HepG2 (cell line): ENCODE measurements at regions not wholly inside any gene's neighbourhood (a gene's known extent, or its start where the extent isn't known, plus 50 kb on each side); places are given as distances from the start of the nearest gene placed in this dataset.

Experiments used
- ATAC-seq: fragments of 200-7000 bp; cut with Tn5 transposase; 3 replicates; pipeline ENCODE4 v1.9.1; 2020; ENCODE audit warnings: mild to moderate bottlenecking, moderate library complexity
- BruUV-seq: library from RNA; stranded (reverse); fragments of 400-500 nt; replicated peaks from 2 replicates; lab custom pipeline; 2021; lab: Mats Ljungman, UMichigan
- CTCF ChIA-PET: fragments of 300-600 bp; formaldehyde crosslinking; extraction: SDS; loops from one replicate; lab custom pipeline; 2021; ENCODE audit warnings: low total read pairs, inconsistent platforms, low intra/inter-chr PET ratio; lab: Yijun Ruan, JAX
- POLR2A ChIA-PET: fragments of 350-600 bp; sonication (Branson Sonifier 250); formaldehyde crosslinking; loops from one replicate; lab custom pipeline; 2020; ENCODE audit warnings: antibody characterized with exemption, inconsistent platforms; lab: Yijun Ruan, JAX
- DNase-seq: peaks from one replicate; pipeline ENCODE4 v3.0.0-alpha.2; 2015; ENCODE audit warnings: low spot score
- FAIRE-seq: peaks from 3 replicates; lab custom pipeline; 2011; peaks lifted over from hg19 to GRCh38; lab: Jason Lieb, UNC
- H2AFZ ChIP-seq: one replicate; pipeline ENCODE4 v1.6.1; 2011; ENCODE audit warnings: low read length, inconsistent platforms
- H3K27ac ChIP-seq: fragments of 300-600 bp; 3 replicates; pipeline ENCODE4 v1.8.0; 2011; ENCODE audit warnings: mixed run types, mild to moderate bottlenecking, mixed read lengths, low read length, inconsistent platforms; ENCODE audit not compliant: insufficient read depth; ENCODE audit errors: extremely low read length
- H3K27me3 ChIP-seq, 2 experiments: fragments of 200-600 bp in 1 of 2; 2 replicates in 1 of 2; 3 replicates in 1 of 2; pipeline versions ENCODE4 v1.6.0 to v1.8.0; 2011; ENCODE audit warnings: low read length in 2 of 2, mild to moderate bottlenecking in 2 of 2, moderate library complexity in 2 of 2, inconsistent platforms in 1 of 2; ENCODE audit not compliant: insufficient read depth in 2 of 2, control insufficient read depth in 1 of 2
- H3K36me3 ChIP-seq, 2 experiments: fragments of 200-600 bp in 1 of 2; replicated peaks in 1 of 2; 2 replicates in 1 of 2; 3 replicates in 1 of 2; pipeline versions ENCODE4 v1.5.1 to v1.8.0; 2011; ENCODE audit warnings: low read length in 2 of 2, inconsistent platforms in 1 of 2; ENCODE audit not compliant: insufficient read depth in 2 of 2, control insufficient read depth in 1 of 2
- H3K4me1 ChIP-seq: 2 replicates; pipeline ENCODE4 v1.5.1; 2012; ENCODE audit warnings: low read length, inconsistent platforms; ENCODE audit not compliant: insufficient read depth
- H3K4me2 ChIP-seq: 2 replicates; pipeline ENCODE4 v1.6.0; 2011; ENCODE audit warnings: low read depth, low read length, inconsistent platforms
- H3K4me3 ChIP-seq, 3 experiments: fragments of 200-600 bp in 1 of 3; sonication (generic), shearing (Covaris generic) in 1 of 3; replicated peaks in 1 of 3; 2 replicates each; pipeline ENCODE4 v1.5.1; 2011 to 2016; ENCODE audit warnings: low read length in 3 of 3, inconsistent platforms in 2 of 3, low read depth in 2 of 3, mild to moderate bottlenecking in 2 of 3, control low read depth in 1 of 3, mixed read lengths in 1 of 3; ENCODE audit not compliant: insufficient read depth in 1 of 3
- H3K79me2 ChIP-seq: one replicate; pipeline ENCODE4 v1.6.1; 2011; ENCODE audit warnings: low read length, inconsistent platforms; ENCODE audit not compliant: insufficient read depth
- H3K9ac ChIP-seq: 2 replicates; pipeline ENCODE4 v1.6.0; 2011; ENCODE audit warnings: mild to moderate bottlenecking, low read depth, low read length, inconsistent platforms; ENCODE audit not compliant: insufficient read depth
- H3K9me3 ChIP-seq: 2 replicates; pipeline ENCODE4 v1.5.1; 2012; ENCODE audit warnings: mild to moderate bottlenecking, low read length
- H4K20me1 ChIP-seq: 2 replicates; pipeline ENCODE4 v1.6.0; 2011; ENCODE audit warnings: inconsistent platforms, mild to moderate bottlenecking, low read length, moderate library complexity; ENCODE audit not compliant: insufficient read depth
- BORCS8-MEF2B ChIP-seq: sonication (generic); formaldehyde crosslinking; IDR thresholded peaks from 2 replicates; pipeline ENCODE4 v1.8.0; 2022; ENCODE audit warnings: mild to moderate bottlenecking, missing genetic modification reagents
- HCFC1 ChIP-seq: fragments of 150-350 bp; IDR thresholded peaks from 2 replicates; pipeline ENCODE4 v1.6.1; 2014; ENCODE audit warnings: low read depth, low read length
- JUNB ChIP-seq: sonication (generic); formaldehyde crosslinking; IDR thresholded peaks from 2 replicates; pipeline ENCODE4 v1.8.0; 2022; ENCODE audit warnings: missing genetic modification reagents, mild to moderate bottlenecking, borderline replicate concordance
- RAD51 ChIP-seq: fragments of 450-650 bp; IDR thresholded peaks from 2 replicates; pipeline ENCODE4 v1.6.1; 2016; ENCODE audit warnings: borderline replicate concordance
- RERE ChIP-seq: IDR thresholded peaks from 2 replicates; pipeline ENCODE4 v1.6.1; 2016; ENCODE audit warnings: low read depth, missing genetic modification reagents, missing compliant biosample characterization
- ZBTB1 ChIP-seq: sonication (generic); formaldehyde crosslinking; IDR thresholded peaks from 2 replicates; pipeline ENCODE4 v1.4.0; 2020; ENCODE audit warnings: missing genetic modification reagents, borderline replicate concordance
- ZBTB38 ChIP-seq: sonication (generic); formaldehyde crosslinking; IDR thresholded peaks from 2 replicates; pipeline ENCODE4 v1.5.1; 2020; ENCODE audit warnings: mild to moderate bottlenecking, missing genetic modification reagents
- ZNF121 ChIP-seq: sonication (generic); formaldehyde crosslinking; IDR thresholded peaks from 2 replicates; pipeline ENCODE4 v1.5.0; 2020; ENCODE audit warnings: mild to moderate bottlenecking, missing genetic modification reagents
- ZNF337 ChIP-seq: sonication (generic); formaldehyde crosslinking; IDR thresholded peaks from 2 replicates; pipeline ENCODE4 v1.5.1; 2020; ENCODE audit warnings: missing genetic modification reagents, low read depth, mild to moderate bottlenecking, borderline replicate concordance
- ZNF558 ChIP-seq: sonication (generic); formaldehyde crosslinking; IDR thresholded peaks from 2 replicates; pipeline ENCODE4 v1.9.0; 2022; ENCODE audit warnings: mild to moderate bottlenecking, missing genetic modification reagents, borderline replicate concordance
- WGBS: methylation state at CpG from one replicate; pipeline ENCODE4 v1.1.6; 2017; ENCODE audit warnings: low lambda C conversion rate; 5-methylcytosine and 5-hydroxymethylcytosine counted together
- in situ Hi-C: cut with HindIII; loops from 2 replicates; pipeline ENCODE4 v1.10.0; 2017; ENCODE audit warnings: low pct_unique_long_range_greater_than_20kb; ENCODE audit not compliant: extremely low pct_ligation_motif_present
- intact Hi-C: fragments of 100-400 bp; cut with micrococcal nuclease; formaldehyde crosslinking; loops from one replicate; pipeline ENCODE4 v1.10.0; 2022; ENCODE audit not compliant: unreplicated experiment
- TF ChIP-seq, protein P1 (sequence below): sonication (generic); formaldehyde crosslinking; IDR thresholded peaks from 2 replicates; pipeline ENCODE4 v1.5.0; 2020; ENCODE audit warnings: mild to moderate bottlenecking, missing genetic modification reagents
- TF ChIP-seq, protein P2 (sequence below): IDR thresholded peaks from 2 replicates; pipeline ENCODE4 v1.6.1; 2012; ENCODE audit warnings: inconsistent platforms

GRCh38 chr11:32034149-32034548, 56.7 kb upstream of the RCN1 start:
- WGBS, result 93% methylated on average over 1 of the region's 1 CpG
- no peaks in the 10 kb centered on the region for H4K20me1 ChIP-seq
- POLR2A ChIA-PET, result no interaction called here
- H3K4me3 ChIP-seq, result no peak overlapping the region
- no peaks in the 10 kb centered on the region for H3K36me3 ChIP-seq
- no peaks in the 10 kb centered on the region for H3K4me1 ChIP-seq
- intact Hi-C loops, result no loop called here
- no peak for TF ChIP-seq JUNB
- TF ChIP-seq, protein P1, sequence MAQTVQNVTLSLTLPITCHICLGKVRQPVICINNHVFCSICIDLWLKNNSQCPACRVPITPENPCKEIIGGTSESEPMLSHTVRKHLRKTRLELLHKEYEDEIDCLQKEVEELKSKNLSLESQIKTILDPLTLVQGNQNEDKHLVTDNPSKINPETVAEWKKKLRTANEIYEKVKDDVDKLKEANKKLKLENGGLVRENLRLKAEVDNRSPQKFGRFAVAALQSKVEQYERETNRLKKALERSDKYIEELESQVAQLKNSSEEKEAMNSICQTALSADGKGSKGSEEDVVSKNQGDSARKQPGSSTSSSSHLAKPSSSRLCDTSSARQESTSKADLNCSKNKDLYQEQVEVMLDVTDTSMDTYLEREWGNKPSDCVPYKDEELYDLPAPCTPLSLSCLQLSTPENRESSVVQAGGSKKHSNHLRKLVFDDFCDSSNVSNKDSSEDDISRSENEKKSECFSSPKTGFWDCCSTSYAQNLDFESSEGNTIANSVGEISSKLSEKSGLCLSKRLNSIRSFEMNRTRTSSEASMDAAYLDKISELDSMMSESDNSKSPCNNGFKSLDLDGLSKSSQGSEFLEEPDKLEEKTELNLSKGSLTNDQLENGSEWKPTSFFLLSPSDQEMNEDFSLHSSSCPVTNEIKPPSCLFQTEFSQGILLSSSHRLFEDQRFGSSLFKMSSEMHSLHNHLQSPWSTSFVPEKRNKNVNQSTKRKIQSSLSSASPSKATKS, result no peak
- no peak for TF ChIP-seq ZNF337 (CRISPR knock-in tag)
- no peak for TF ChIP-seq ZNF558 (CRISPR knock-in tag)
- TF ChIP-seq, all 625 proteins: peak for 0
- ATAC-seq, result no peak
- CTCF ChIA-PET, result no interaction called here
- Histone ChIP-seq H3K4me2 (no peak overlapping the region), H3K9ac (no peak overlapping the region), H3K27me3 (peaks cover 0 to 15% of the 10 kb centered on the region in 2 experiments; a peak in 3 of 5 replicates), H3K9me3 (no peaks in the 10 kb centered on the region), H2AFZ (no peak overlapping the region), H3K27ac (no peak overlapping the region), H3K79me2 (no peaks in the 10 kb centered on the region)
- FAIRE-seq, result no peak
- no TSS peak for BruUV-seq
- DNase-seq, result no peak
- in situ Hi-C loops, result no loop called here

DNA sequence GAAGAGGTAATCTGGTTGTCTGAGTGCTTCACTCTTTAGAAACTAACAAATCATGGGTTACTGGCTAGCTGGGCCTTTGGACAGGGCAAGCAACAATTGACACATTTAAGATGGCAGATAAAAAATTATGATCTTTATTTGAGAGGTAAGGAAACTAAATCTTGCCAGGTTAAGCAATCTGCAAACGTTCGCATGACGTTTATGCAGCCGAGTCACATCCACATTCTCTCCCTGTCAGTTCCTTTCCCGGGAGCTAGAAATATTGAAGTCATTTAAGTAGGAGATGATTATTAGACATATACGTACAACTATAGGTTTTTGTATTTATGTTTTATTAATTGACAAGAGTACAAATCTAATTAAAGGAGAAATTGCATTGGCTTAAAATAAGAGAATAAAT, 57.4 kb upstream of the RCN1 start:
- no peak overlapping the region for H3K4me2 ChIP-seq
- no peak overlapping the region for H3K4me3 ChIP-seq
- FAIRE-seq, result no peak
- H4K20me1 ChIP-seq, result no peaks in the 10 kb centered on the region
- BruUV-seq, result no TSS peak
- H3K79me2 ChIP-seq, result no peaks in the 10 kb centered on the region
- H3K27me3 ChIP-seq, result peaks cover 0 to 15% of the 10 kb centered on the region in 2 experiments; a peak in 3 of 5 replicates
- intact Hi-C loops (no loop called here), in situ Hi-C loops (no loop called here)
- H3K9me3 ChIP-seq, result no peaks in the 10 kb centered on the region
- H3K27ac ChIP-seq, result no peak overlapping the region
- no peak overlapping the region for H2AFZ ChIP-seq
- no peak overlapping the region for H3K9ac ChIP-seq
- DNase-seq, result no peak
- H3K36me3 ChIP-seq, result no peaks in the 10 kb centered on the region
- ATAC-seq, result no peak
- CTCF ChIA-PET, result no interaction called here
- POLR2A ChIA-PET, result no interaction called here
- 42% methylated on average over 6 of the region's 6 CpGs for WGBS
- H3K4me1 ChIP-seq, result no peaks in the 10 kb centered on the region
- TF ChIP-seq ZNF121 (CRISPR knock-in tag) (no peak), RAD51 (no peak), ZBTB1 (CRISPR knock-in tag) (no peak), ZBTB38 (CRISPR knock-in tag) (no peak), HCFC1 (no peak), RERE (CRISPR knock-in tag) (no peak), BORCS8-MEF2B (no peak)
- TF ChIP-seq, protein P2, sequence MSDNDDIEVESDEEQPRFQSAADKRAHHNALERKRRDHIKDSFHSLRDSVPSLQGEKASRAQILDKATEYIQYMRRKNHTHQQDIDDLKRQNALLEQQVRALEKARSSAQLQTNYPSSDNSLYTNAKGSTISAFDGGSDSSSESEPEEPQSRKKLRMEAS, result no peak
